Progenitor cell of endocrine pancreas (in vitro differentiated cells): ENCODE measurements at regions not wholly inside any gene's neighbourhood (a gene's known extent, or its start where the extent isn't known, plus 50 kb on each side); places are given as distances from the start of the nearest gene placed in this dataset.
A peak's percentile ranks its signal among the peaks of the same experiment; 100 is the strongest.

Experiments used
- DNase-seq: peaks from one replicate; pipeline ENCODE4 v3.0.0; 2021; ENCODE audit warnings: low spot score; ENCODE audit not compliant: unreplicated experiment
- H3K27ac Mint-ChIP-seq: 2 replicates; pipeline ENCODE4 v1.8.0; 2021; ENCODE audit warnings: mild to moderate bottlenecking, moderate library complexity, mixed read lengths
- H3K27me3 Mint-ChIP-seq: 2 replicates; pipeline ENCODE4 v1.8.0; 2021; ENCODE audit warnings: mixed read lengths
- H3K36me3 Mint-ChIP-seq: 2 replicates; pipeline ENCODE4 v1.8.0; 2022; ENCODE audit warnings: mixed read lengths; ENCODE audit not compliant: insufficient read depth
- H3K4me1 Mint-ChIP-seq: 2 replicates; pipeline ENCODE4 v1.8.0; 2021; ENCODE audit warnings: low read depth, mixed read lengths
- H3K4me3 Mint-ChIP-seq: 2 replicates; pipeline ENCODE4 v1.8.0; 2021; ENCODE audit warnings: low read depth, mild to moderate bottlenecking, moderate library complexity, mixed read lengths
- H3K9me3 Mint-ChIP-seq: 2 replicates; pipeline ENCODE4 v1.8.0; 2021; ENCODE audit warnings: low read depth, mixed read lengths
- CTCF ChIP-seq: fragments of 200-600 bp; sonication (generic); IDR thresholded peaks from one replicate; pipeline ENCODE4 v1.5.0; 2021; ENCODE audit warnings: antibody characterized with exemption, mild to moderate bottlenecking; ENCODE audit not compliant: unreplicated experiment

DNA sequence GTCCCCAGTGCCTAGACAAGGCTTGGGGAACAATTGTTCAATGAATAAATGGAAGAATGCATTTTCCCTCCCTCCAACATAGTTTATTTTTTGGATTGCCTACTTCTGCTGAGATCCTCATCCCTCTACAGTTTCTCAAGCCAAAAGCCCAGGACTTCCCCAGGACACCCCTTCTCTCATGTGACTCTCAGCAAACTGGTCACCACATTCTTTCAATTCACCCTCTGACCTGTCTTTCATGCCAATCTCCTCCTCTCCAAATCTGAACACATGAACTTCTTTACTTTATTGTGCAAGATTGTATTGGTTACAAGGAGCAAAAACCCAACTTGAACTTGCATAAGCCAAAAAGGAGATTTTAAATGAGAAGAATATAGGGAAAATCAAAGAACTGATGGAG is 103.2 kb upstream of the JUN start:
- no peak overlapping the region for H3K4me3 Mint-ChIP-seq
- H3K9me3 Mint-ChIP-seq: no peaks in the 10 kb centered on the region
- H3K4me1 Mint-ChIP-seq: peaks cover 45% of the 10 kb centered on the region
- H3K27ac Mint-ChIP-seq: peak overlapping the region; percentile 26
- H3K27me3 Mint-ChIP-seq: peaks cover 23% of the 10 kb centered on the region
- no peaks in the 10 kb centered on the region for H3K36me3 Mint-ChIP-seq
- no peak for TF ChIP-seq CTCF
- no peak for DNase-seq

- Mint-ChIP-seq H3K9me3 (no peaks in the 10 kb centered on the region), H3K4me1 (peaks cover 44% of the 10 kb centered on the region), H3K4me3 (no peak overlapping the region), H3K27ac (no peak overlapping the region), H3K36me3 (no peaks in the 10 kb centered on the region), H3K27me3 (peaks cover 33% of the 10 kb centered on the region)
- no peak for TF ChIP-seq CTCF
- no peak for DNase-seq
Observed at GRCh38 chr1:58888833-58889232, 105.0 kb upstream of the JUN start.

DNA sequence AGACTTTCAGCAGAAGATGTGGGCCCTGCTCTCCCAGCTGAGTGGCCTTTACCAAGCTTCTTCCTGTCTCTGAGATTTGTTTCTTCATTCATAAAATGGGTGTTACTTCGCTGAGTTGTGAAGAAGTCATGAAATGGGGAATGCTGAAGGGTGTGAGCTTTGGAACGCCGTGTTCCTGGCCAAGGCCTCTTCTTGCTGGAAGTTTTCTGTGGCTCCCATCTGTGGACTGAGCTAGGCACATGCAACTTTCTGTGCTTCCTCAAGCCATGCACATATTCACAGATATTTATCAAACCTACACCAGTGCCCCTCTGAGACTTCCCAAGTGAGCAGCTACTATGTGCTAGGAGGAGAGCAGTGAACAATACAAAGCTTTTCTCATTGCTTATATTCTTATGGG is 106.3 kb upstream of the JUN start:
- H3K9me3 Mint-ChIP-seq: no peaks in the 10 kb centered on the region
- no peak for TF ChIP-seq CTCF
- H3K36me3 Mint-ChIP-seq: no peaks in the 10 kb centered on the region
- peaks cover 34% of the 10 kb centered on the region for H3K4me1 Mint-ChIP-seq
- peaks cover 33% of the 10 kb centered on the region for H3K27me3 Mint-ChIP-seq
- H3K4me3 Mint-ChIP-seq: no peak overlapping the region
- DNase-seq: no peak
- no peak overlapping the region for H3K27ac Mint-ChIP-seq

- no peak for DNase-seq
- Mint-ChIP-seq H3K4me1 (peaks cover 31% of the 10 kb centered on the region), H3K27me3 (peaks cover 33% of the 10 kb centered on the region), H3K4me3 (no peak overlapping the region), H3K27ac (no peak overlapping the region), H3K36me3 (no peaks in the 10 kb centered on the region), H3K9me3 (no peaks in the 10 kb centered on the region)
- no peak for TF ChIP-seq CTCF
Observed at GRCh38 chr1:58890609-58891008, 106.8 kb upstream of the JUN start.

DNA sequence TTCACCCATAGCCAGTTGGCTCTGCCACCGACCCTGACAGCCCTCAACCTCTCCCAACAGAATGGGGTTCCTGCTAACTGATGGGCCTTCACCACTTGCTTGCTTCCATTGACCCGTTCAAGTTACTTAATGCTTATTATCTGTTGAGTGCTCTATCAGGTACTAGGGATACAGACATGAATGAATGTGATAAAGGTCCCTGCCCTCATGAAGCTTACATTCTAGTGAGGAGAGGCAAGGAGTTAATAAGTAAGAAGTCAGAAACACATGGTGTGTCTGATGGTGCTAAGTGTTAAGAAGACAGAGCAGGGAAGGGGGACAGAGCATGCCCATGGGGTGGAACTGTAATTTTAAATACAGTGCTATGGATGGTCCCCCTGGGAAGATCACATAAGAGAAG is 107.5 kb upstream of the JUN start:
- DNase-seq: no peak
- Mint-ChIP-seq H3K36me3 (no peaks in the 10 kb centered on the region), H3K27me3 (peaks cover 33% of the 10 kb centered on the region), H3K4me3 (no peak overlapping the region), H3K4me1 (peaks cover 28% of the 10 kb centered on the region), H3K27ac (no peak overlapping the region), H3K9me3 (no peaks in the 10 kb centered on the region)
- no peak for TF ChIP-seq CTCF
